Mesothelial cell of epicardium (in vitro differentiated cells): ENCODE measurements at regions not wholly inside any gene's neighbourhood (a gene's known extent, or its start where the extent isn't known, plus 50 kb on each side); places are given as distances from the start of the nearest gene placed in this dataset.

Source experiments
- DNase-seq, 2 experiments: peaks; one replicate each; pipeline ENCODE4 v3.0.0; 2021; ENCODE audit warnings: low spot score in 2 of 2; ENCODE audit not compliant: unreplicated experiment in 2 of 2
- H3K27ac Mint-ChIP-seq: 2 replicates; pipeline ENCODE4 v1.8.0; 2021; ENCODE audit warnings: mixed read lengths
- H3K27me3 Mint-ChIP-seq: 2 replicates; pipeline ENCODE4 v1.8.0; 2021; ENCODE audit warnings: low read depth, mixed read lengths
- H3K36me3 Mint-ChIP-seq: 2 replicates; pipeline ENCODE4 v1.8.0; 2021; ENCODE audit warnings: mixed read lengths
- H3K4me1 Mint-ChIP-seq: 2 replicates; pipeline ENCODE4 v1.8.0; 2021; ENCODE audit warnings: mixed read lengths
- H3K4me3 Mint-ChIP-seq: 2 replicates; pipeline ENCODE4 v1.8.0; 2021; ENCODE audit warnings: mild to moderate bottlenecking, moderate library complexity, mixed read lengths
- H3K9me3 Mint-ChIP-seq: 2 replicates; pipeline ENCODE4 v1.8.0; 2021; ENCODE audit warnings: mixed read lengths
- CTCF ChIP-seq: fragments of 200-600 bp; sonication (generic); IDR thresholded peaks from one replicate; pipeline ENCODE4 v1.5.0; 2021; ENCODE audit warnings: antibody characterized with exemption; ENCODE audit not compliant: unreplicated experiment

GRCh38 chr7:68470836-68471435, 1127.3 kb upstream of the AUTS2 start:
- H3K9me3 Mint-ChIP-seq, result peaks cover 4% of the 10 kb centered on the region
- H3K36me3 Mint-ChIP-seq, result no peaks in the 10 kb centered on the region
- peaks cover 24% of the 10 kb centered on the region for H3K4me1 Mint-ChIP-seq
- H3K4me3 Mint-ChIP-seq, result no peak overlapping the region
- no peak for DNase-seq
- TF ChIP-seq CTCF, result no peak
- H3K27me3 Mint-ChIP-seq, result peaks cover 58% of the 10 kb centered on the region
- no peak overlapping the region for H3K27ac Mint-ChIP-seq

GRCh38 chr7:68472688-68473087, 1125.6 kb upstream of the AUTS2 start:
- no peaks in the 10 kb centered on the region for H3K9me3 Mint-ChIP-seq
- H3K4me1 Mint-ChIP-seq, result peaks cover 37% of the 10 kb centered on the region
- H3K27ac Mint-ChIP-seq, result no peak overlapping the region
- no peak for DNase-seq
- peaks cover 54% of the 10 kb centered on the region for H3K27me3 Mint-ChIP-seq
- no peaks in the 10 kb centered on the region for H3K36me3 Mint-ChIP-seq
- no peak overlapping the region for H3K4me3 Mint-ChIP-seq
- TF ChIP-seq CTCF, result no peak

- Mint-ChIP-seq H3K4me1 (peaks cover 37% of the 10 kb centered on the region), H3K27me3 (peaks cover 37% of the 10 kb centered on the region), H3K36me3 (no peaks in the 10 kb centered on the region), H3K4me3 (no peak overlapping the region), H3K9me3 (no peaks in the 10 kb centered on the region), H3K27ac (peak overlapping the region; percentile 3)
- DNase-seq, result no peak
- no peak for TF ChIP-seq CTCF
These were observed 1123.5 kb upstream of the AUTS2 start for GRCh38 chr7:68474661-68475216.

GRCh38 chr7:68476966-68477365, 1121.3 kb upstream of the AUTS2 start:
- Mint-ChIP-seq H3K36me3 (no peaks in the 10 kb centered on the region), H3K27ac (no peak overlapping the region), H3K9me3 (no peaks in the 10 kb centered on the region), H3K27me3 (peaks cover 23% of the 10 kb centered on the region), H3K4me3 (no peak overlapping the region), H3K4me1 (peaks cover 30% of the 10 kb centered on the region)
- DNase-seq, result no peak
- no peak for TF ChIP-seq CTCF

GRCh38 chr7:68478326-68478725, 1119.9 kb upstream of the AUTS2 start:
- Mint-ChIP-seq H3K36me3 (no peaks in the 10 kb centered on the region), H3K27me3 (peaks cover 11% of the 10 kb centered on the region), H3K27ac (no peak overlapping the region), H3K9me3 (peaks cover 3% of the 10 kb centered on the region), H3K4me1 (peaks cover 30% of the 10 kb centered on the region), H3K4me3 (no peak overlapping the region)
- no peak for DNase-seq
- no peak for TF ChIP-seq CTCF
